Ramos (cell line): ENCODE measurements at regions not wholly inside any gene's neighbourhood (a gene's known extent, or its start where the extent isn't known, plus 50 kb on each side); places are given as distances from the start of the nearest gene placed in this dataset.

ENCODE experiments used
- in situ Hi-C: fragments of 300-500 bp; cut with MboI; formaldehyde crosslinking; loops from one replicate; pipeline ENCODE4 v1.14.3; 2022; ENCODE audit warnings: low sequenced_read_pairs; ENCODE audit not compliant: unreplicated experiment

DNA sequence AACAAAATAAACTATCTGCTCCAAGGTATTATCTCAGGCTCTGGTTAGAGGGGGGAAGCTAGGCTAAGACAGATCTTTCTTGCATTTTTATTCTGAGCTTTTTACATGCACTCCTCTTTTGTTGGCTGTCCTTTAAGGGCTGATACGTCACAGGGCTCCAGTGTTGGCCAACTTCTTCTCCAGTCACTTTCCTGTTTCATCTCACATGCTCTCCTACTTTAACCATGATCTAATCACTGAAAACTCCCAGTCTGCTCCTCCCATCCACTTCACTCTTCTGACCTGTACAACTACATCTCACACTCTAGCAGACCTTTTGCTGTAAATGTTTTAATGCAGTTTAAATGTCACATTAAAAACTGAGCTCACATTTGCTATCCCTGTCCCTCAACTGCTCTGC is 510.0 kb upstream of the KLF12 start:
- in situ Hi-C loops: no loop called here

DNA sequence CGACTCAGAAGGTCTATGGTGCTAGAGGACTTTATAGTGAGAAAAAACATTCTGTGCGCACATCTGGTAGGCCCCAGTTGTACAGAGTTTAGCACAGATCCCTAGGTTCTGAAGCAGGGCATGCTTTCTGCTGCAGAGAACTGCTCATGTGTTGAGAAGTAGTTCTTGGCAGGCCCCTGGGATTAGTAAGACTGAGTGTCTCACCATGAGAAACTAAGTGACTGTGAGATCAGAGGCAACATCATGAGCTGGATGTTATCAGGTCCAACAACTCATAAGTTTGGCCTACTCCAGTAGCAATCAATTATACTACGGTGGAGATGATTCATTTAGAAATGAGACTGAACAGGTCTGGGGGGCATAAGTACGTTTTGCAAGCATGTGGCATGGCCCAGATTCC is 507.4 kb upstream of the KLF12 start:
- in situ Hi-C loops: no loop called here

DNA sequence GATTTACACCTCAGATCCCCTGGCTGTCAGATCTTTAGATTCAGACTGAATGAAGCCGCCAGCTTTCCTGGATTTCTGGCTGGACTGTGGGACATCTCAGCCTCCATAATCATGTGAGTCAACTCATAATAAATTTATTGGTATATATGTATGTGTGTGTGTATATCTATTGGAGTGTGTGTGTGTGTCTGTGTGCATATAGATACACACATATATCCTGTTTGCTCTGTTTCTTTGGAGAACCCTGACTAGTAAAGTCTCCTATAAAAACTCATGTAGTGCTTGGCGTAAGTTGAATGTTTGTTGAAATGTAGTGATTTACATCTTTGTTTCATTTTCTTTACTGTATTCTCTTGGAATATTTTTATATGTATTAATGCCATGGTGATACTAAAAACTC is 499.5 kb upstream of the KLF12 start:
- in situ Hi-C loops: no loop called here

DNA sequence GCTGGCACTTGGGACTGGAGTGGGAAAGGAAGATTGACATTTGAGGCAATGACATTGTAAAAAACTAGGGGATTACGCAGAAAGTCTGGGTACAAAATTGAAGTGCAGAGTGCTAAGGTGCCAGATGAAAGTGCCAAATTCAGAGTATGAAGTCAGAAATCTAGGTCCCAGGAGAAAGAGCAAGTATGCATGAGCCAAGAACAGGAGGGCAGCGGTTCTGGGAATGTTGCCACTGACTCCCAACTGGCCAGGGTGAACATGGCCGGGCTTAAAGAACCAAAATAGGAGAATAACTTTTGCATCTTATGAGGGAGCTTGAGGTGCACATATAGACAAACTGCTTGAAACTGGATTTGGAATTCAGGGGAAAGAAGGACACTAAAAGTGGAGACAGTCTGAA is 495.8 kb upstream of the KLF12 start:
- in situ Hi-C loops: no loop called here

DNA sequence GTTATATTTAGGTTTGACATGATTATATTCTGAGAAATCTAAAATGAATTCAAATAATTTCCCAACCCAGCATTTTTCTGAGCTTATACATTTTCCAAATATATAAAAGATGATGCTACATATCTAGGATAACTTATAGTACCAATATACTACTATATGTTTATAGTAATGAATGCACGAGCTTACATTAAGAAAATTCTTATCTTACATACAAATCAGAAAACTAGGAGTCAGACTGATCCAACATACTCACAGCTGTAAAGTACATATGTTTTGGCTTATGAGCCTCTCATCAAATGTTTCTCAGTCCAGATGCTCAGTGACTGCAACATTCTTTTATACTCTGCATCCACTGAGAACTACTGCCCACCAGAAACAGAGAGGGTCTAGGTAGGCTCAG is 491.3 kb upstream of the KLF12 start:
- in situ Hi-C loops: no loop called here

DNA sequence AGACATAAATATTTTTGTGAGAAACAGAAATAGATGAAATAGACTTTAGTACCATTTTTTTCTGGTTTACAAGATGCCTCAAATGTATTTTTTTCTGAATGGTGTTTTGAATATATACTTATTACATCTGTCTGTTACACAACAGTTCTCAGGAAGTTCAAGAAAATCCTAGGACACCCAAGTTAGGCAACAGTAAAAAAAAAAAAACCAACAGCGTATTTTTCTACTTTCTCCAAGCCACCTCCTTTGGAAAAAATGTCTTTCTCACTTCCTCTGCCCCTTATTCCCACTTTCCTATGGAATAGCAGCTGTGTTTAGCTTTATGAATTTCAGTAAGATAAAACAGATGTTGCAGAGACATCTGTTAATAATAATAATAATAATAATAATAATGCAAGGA is 489.6 kb upstream of the KLF12 start:
- in situ Hi-C loops: no loop called here

DNA sequence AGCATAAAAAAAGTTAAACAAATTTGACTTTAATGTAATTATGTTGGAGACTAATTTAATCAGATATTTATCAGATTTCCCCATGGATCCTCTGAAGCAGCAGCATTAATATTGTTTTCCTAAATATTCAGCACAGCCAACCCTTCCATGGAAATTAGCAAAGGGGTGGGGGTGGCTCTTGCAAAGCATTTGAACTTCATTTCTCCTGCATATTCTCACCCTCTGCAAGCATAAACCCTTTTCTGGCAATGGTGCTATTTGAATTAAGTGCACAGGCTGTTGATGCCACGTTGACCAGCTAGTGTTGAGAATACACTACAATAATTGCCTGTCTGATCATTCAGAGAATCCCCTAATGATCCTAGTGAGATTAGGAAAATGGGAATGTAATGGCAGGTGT is 488.1 kb upstream of the KLF12 start:
- in situ Hi-C loops: no loop called here

DNA sequence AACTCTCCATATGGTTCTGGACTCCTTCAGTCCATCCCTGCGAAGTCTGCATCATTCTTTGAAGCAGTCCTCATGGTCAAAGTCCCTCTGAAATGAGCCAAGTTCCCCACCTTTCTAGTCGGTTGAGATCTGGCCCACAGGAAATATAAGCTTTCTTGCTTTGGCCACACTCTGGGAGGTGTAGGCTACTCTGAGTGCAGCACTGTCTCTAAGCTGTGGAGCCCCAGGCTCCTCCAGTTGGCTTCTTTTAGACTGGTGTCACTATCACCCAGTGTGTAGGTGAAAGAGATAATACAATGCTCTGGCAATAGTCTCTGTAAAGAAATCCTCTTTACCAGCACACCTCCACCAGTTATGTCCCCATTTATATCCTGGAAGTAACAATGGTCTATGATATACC is 486.5 kb upstream of the KLF12 start:
- in situ Hi-C loops: no loop called here

DNA sequence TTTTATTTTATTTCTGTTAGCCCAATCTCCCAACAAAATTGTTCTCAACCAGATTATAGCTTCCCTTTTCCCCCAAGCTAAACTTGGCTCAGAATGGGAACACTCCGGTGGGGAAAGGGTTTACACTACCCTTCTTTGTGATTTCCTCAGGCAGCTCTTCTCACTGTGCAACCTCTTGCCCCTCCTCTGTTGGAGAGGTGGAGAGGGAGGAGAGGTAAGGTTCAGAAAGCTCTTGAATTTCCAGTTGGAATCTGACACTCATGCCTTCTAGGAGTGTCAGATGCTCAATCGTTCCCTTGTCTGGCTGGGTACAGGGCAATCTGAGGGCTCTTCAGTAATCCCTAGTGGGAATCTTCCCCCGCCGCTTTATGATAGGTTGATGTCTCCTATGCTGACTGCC is 486.1 kb upstream of the KLF12 start:
- in situ Hi-C loops: no loop called here

DNA sequence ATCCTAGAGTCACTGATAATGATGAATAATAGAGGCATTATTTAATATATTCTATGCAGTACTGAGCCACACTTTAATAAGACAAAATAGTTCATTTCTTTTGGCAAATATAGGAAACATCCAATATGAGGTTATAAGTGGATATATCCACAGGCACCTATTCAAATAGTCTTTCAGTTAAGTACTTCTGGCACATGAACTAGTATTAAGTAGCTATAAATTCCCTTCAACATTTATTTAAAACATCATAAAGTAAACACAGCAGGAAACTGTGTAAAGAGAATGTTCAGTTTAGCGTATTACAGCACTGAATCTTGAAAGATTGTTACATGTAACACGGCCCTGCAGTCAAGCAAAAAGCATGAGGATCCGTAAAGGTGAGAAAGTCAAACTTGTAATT is 463.3 kb upstream of the KLF12 start:
- in situ Hi-C loops: no loop called here

DNA sequence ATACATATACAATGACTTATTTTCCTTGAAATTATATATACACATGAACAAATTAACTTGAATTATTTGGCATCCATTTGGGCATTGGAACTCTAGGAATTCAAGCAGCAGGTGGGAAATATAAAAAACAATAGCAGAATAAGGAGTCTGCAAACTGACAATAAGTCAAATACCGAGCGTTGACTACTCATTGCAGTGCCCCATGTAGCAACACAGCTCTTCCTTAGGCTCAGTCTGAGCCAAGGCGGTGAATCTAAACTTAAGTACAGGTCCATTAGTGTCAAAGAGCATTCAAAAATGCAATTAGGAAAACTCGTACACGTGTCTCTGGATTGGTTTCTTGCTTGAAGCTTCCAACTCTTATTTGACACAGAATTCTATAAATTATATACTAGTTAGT is 462.5 kb upstream of the KLF12 start:
- in situ Hi-C loops: no loop called here

DNA sequence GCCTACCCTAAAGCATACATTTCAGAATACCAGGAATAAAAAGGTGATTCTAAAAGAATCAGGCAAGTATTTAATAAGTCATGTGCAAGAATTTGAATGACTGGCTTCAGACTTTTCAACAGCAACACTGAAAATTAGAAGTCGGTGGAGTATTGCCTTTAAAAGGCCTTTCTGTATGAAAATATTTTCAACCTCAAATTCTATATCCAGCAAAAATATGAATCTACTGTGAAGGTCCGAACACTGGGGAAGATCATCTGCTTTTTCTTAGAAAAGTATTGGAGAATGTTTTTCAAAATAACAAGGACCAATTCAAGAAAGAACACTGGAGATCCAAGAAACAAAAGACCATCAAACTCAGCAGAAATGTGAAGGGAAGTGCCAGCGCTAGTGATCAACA is 459.5 kb upstream of the KLF12 start:
- in situ Hi-C loops: no loop called here

DNA sequence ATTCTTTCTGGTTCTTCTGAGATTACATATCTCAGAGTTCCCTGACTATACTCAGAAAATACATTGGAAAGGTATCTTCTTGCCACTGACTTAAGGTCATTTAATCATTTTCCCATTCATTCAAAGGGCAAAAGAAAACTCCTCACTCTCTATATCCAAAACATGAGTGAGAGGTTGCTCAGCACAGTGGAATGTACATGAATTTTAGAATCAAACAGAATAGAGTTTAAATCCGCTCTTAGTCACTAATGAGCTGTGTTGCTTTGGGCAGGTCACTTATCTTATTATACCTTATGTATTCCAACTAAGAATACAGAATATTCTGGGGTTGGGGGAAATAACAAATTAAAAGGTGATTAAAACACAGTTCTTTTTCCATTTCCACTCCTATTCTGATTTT is 452.6 kb upstream of the KLF12 start:
- in situ Hi-C loops: no loop called here

DNA sequence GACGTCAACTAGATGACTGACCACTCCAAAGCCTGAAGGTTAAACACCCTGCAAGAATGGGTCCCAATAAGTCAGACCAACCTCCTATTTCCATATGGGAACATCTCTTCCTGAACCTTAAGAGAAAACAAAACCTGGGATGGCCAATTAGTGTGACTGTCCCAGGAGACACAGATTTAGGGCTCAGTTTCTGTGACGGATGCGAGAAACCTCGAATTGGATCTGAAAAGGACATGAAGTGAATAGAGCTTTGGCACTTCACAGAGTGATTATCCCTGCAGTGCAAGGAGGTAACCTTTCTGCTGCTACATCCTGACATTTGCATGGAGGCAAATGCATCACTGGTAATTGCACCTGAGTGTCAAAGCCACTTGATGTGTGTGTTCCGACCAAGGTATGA is 442.2 kb upstream of the KLF12 start:
- in situ Hi-C loops: no loop called here

DNA sequence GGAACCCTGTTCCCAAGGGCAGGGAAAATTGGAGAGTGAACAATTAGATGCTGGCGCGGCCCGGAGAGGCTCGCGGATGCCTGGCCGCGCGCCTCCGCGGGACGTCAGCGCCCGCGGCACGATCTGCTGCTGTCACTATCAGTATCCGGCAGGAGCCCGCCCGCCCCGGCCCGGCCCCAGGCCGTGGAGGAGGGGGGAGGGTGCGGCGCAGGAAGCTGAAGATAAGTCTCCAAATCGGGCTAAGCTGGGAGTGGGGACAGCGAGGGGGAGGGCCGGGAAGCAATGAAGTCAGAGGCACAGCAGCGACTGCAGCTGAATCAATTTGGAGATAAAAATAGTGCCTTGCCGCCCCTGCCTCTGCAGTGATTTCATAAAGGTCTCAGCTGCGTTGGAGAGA is 441.5 kb upstream of the KLF12 start:
- in situ Hi-C loops: no loop called here

DNA sequence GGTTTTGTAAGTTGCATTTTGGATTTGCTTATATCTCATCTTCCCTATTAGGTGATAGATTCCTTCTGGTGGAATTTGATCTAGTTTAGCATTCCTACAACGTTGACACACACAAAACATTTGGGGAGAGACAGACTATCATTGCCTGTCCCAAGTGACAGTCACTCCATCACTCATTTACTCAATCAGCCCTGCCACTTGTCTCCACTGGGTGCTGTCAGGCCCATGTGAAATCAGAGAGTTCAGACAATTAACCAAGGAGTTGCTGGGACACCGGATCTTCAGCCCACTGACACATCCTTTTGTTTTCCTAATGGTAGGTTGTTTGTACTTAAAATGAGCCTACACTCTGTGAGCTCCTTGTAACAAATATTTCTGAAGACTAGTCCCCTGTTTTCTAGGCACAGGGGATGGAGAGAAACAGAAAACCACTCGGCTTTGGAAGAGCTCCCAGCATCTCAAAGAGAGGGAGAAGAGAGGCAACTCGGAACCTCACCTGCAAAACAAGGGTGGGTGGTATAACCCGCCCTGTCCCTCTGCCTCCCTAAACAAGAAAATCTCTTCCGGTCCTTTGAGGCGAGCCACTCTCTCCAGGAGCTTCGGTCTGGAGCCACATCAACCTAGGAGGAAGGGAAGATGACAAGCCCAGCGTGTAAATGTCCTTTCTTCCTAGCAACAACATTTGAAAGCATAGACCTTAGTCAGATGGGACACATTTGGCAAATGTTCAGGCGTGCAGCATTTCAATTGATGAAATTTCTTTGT is 440.9 kb upstream of the KLF12 start:
- in situ Hi-C loops: no loop called here

DNA sequence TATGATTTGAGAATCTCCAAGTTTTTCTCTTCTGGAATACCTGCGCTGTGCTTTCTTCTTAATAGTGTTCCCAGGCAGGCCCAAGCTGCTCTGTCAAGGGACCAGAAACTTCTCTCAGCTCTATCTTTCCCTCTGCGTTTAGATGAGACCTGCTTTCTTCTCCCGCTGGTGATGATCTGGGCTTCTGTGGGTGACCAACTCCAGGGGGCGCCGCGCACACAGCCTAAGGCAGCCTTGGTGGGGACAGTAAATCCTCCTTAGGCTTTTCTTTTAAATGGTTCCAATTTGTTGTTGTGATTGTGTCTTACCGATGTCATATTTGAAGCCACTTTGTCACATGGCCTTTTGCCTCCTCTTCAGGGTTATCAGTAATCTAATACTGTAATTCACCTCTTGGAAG is 439.4 kb upstream of the KLF12 start:
- in situ Hi-C loops: no loop called here

DNA sequence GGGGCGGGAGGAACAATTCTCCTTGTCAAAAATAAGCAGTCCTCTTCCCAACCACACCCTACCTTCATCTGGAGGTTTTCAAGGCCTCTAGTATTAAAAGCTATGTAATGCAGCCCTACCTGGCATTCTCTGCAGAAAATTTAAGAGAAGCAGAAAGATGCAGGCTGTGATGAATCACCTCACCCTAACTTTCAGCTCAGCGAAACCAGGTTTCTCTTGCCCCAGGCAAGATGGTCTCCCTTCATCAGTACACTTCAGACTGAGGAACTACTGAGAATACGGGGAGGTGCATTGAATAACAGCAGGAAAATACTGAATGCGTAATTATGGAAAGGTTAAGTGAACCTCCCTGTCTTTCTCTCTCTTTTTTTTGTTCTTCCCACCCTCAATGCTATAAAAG is 437.6 kb upstream of the KLF12 start:
- in situ Hi-C loops: no loop called here

DNA sequence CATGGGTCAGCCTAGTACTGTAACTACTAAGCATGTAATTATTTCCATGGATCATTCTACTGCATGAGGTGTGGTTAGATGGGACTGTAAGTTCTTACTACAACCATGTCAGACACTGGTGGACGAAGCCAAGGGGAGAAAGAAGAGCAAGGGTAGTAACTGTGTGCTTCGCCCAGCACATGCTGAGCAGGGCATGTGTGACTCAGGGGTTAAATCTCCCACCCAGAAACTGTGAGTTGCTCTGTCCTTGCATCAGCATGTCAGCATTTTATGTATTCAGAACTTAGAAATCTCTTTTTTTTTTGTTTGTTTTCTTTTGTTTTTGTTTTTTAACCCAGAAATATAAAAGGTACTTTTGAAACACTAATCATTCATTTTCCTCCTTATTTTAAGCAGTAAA is 436.6 kb upstream of the KLF12 start:
- in situ Hi-C loops: no loop called here

DNA sequence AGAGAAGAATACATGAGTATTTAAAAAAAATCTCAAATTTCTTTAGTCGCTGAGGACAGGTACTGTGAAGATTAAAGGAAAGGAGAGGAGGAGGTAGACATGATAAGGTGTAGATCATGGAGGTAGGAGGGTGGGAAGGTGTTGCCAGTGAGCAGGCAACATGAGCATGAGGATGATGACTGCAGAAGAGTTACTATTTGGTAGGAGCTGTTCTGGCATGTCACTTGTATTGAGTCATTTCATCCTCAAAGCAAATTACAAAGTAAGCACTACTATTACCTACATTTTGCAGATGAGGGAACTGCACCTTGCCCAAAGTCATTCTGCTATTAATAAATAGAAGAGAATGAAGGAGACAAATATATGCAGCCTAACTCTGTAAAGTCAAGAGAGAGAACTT is 435.8 kb upstream of the KLF12 start:
- in situ Hi-C loops: no loop called here

DNA sequence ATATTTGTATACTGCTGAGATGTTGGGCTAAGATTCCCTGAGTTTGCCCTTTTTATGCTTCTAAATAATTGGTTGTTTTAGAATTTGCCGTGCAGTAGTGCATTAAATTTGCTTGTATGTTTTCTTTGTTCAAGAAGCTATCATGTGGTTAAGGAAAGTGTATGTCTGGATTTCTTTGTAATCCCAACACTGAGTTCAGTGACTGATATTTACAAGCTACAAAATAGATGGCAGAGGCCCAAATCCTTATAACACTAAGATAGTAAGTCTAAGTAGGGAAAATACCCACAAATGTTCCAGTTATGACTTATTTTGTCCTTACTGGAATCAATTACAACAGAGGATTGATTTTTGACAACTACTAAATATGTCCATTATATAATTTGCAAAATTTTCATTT is 435.0 kb upstream of the KLF12 start:
- in situ Hi-C loops: no loop called here

DNA sequence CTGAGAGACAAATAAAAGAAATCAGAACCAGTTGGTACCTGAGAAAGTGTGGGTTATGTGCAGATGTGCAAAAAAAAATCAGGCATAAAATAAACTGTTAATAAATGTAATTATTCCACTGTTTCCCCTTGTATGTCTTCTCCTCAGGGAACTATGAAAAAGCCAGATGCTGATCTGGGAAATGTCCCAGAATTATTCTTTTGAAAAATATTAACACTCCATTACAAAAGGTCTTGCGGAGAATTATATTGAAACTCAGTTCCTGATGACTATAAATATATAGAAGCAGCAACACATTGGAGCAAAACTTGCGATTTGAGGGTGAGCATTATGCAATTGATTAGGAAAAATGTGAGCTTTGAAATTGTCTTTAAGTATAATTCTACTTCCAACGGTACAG is 433.3 kb upstream of the KLF12 start:
- in situ Hi-C loops: no loop called here

DNA sequence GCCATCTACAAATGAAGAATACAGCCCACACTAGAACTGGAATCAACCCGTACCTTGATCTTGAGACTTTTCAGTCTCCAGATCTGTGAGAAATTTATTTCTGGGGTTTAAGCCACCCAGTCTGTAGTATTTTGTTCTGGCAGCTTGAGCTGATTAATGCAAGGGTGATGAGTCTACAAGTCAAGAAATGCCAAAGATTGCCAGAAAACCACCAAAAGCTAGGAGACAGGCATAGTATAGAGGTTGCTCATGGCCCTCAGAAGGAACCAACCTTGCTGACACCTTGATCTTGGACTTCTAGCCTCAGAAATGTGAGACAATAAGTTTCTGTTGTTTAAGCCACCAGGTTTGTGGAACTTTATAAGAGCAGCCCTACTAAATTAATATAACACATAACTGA is 428.2 kb upstream of the KLF12 start:
- in situ Hi-C loops: no loop called here
